K562 (cell line): ENCODE measurements at regions not wholly inside any gene's neighbourhood (a gene's known extent, or its start where the extent isn't known, plus 50 kb on each side); places are given as distances from the start of the nearest gene placed in this dataset.

Experiments used
- ATAC-seq: fragments of 200-7000 bp; cut with Tn5 transposase; 3 replicates; pipeline ENCODE4 v1.9.1; 2020; ENCODE audit warnings: moderate library complexity
- BruUV-seq: library from RNA; stranded (reverse); fragments of 400-500 nt; replicated peaks from 2 replicates; lab custom pipeline; 2021; lab: Mats Ljungman, UMichigan
- CTCF ChIA-PET: fragments of 300-600 bp; formaldehyde crosslinking; extraction: SDS; loops from one replicate; lab custom pipeline; 2021; ENCODE audit warnings: low intra/inter-chr PET ratio; lab: Yijun Ruan, JAX
- POLR2A ChIA-PET: fragments of 300-600, 350-650 bp; sonication (Branson Sonifier 250); formaldehyde crosslinking; extraction: SDS; loops from one replicate; lab custom pipeline; 2021; ENCODE audit warnings: antibody characterized with exemption, inconsistent platforms; lab: Yijun Ruan, JAX
- DNase-seq, 4 experiments: peaks; one replicate each; pipeline versions ENCODE4 v3.0.0 to v3.0.0-alpha.2; 2011 to 2018; ENCODE audit warnings: low spot score in 3 of 4, mixed read lengths in 3 of 4; ENCODE audit errors: extremely low read depth in 1 of 4
- FAIRE-seq: peaks from 2 replicates; lab custom pipeline; 2011; peaks lifted over from hg19 to GRCh38; lab: Jason Lieb, UNC
- H2AFZ ChIP-seq: 2 replicates; pipeline ENCODE4 v1.6.0; 2011; ENCODE audit warnings: low read depth, low read length, control low read depth, inconsistent platforms
- H3K27ac ChIP-seq: fragments of 200-600 bp; 3 replicates; pipeline ENCODE4 v1.8.0; 2011; ENCODE audit warnings: low read depth, mild to moderate bottlenecking, control low read depth, inconsistent platforms, low read length, moderate library complexity, mixed read lengths; ENCODE audit errors: extremely low read depth
- H3K27me3 ChIP-seq, 2 experiments: fragments of 300-600 bp in 1 of 2; 2 replicates in 1 of 2; 3 replicates in 1 of 2; pipeline versions ENCODE4 v1.6.0 to v1.8.0; 2011; ENCODE audit warnings: inconsistent platforms in 2 of 2, low read length in 2 of 2, mild to moderate bottlenecking in 1 of 2, mixed read lengths in 1 of 2, moderate library complexity in 1 of 2; ENCODE audit not compliant: control insufficient read depth in 2 of 2, insufficient read depth in 2 of 2
- H3K36me3 ChIP-seq: fragments of 300-600 bp; 3 replicates; pipeline ENCODE4 v1.8.0; 2011; ENCODE audit warnings: mild to moderate bottlenecking, low read length, inconsistent platforms; ENCODE audit not compliant: control insufficient read depth, insufficient read depth
- H3K4me1 ChIP-seq, 2 experiments: fragments of 200-600 bp in 1 of 2; replicated peaks in 1 of 2; 2 replicates in 1 of 2; 3 replicates in 1 of 2; pipeline versions ENCODE4 v1.5.1 to v1.8.0; 2011; ENCODE audit warnings: inconsistent platforms in 2 of 2, low read length in 2 of 2, mild to moderate bottlenecking in 1 of 2, mixed read lengths in 1 of 2, moderate library complexity in 1 of 2; ENCODE audit not compliant: control insufficient read depth in 2 of 2, insufficient read depth in 2 of 2
- H3K4me2 ChIP-seq: 2 replicates; pipeline ENCODE4 v1.6.1; 2011; ENCODE audit warnings: low read length, control low read depth, inconsistent platforms, mixed read lengths; ENCODE audit not compliant: insufficient read depth
- H3K4me3 ChIP-seq: fragments of 200-600 bp; sonication (generic), shearing (Covaris generic); 2 replicates; pipeline ENCODE4 v1.5.1; 2016; ENCODE audit warnings: control low read depth, inconsistent platforms
- H3K79me2 ChIP-seq: fragments of 200-600 bp; 3 replicates; pipeline ENCODE4 v1.8.0; 2011; ENCODE audit warnings: low read length, inconsistent platforms; ENCODE audit not compliant: control insufficient read depth, insufficient read depth
- H3K9ac ChIP-seq, 2 experiments: 2 replicates each; pipeline versions ENCODE4 v1.6.0 to v1.6.1; 2011; ENCODE audit warnings: low read depth in 2 of 2, low read length in 2 of 2, control low read depth in 1 of 2, inconsistent platforms in 1 of 2, mild to moderate bottlenecking in 1 of 2, mixed read lengths in 1 of 2; ENCODE audit not compliant: insufficient read depth in 1 of 2
- H3K9me1 ChIP-seq: one replicate; pipeline ENCODE4 v1.6.0; 2011; ENCODE audit warnings: inconsistent platforms, mild to moderate bottlenecking, low read length, moderate library complexity; ENCODE audit not compliant: control insufficient read depth, insufficient read depth
- H3K9me3 ChIP-seq: replicated peaks from 2 replicates; pipeline ENCODE4 v1.5.1; 2011; ENCODE audit warnings: low read depth, low read length, inconsistent platforms; ENCODE audit not compliant: control insufficient read depth, insufficient read depth
- H4K20me1 ChIP-seq: replicated peaks from 2 replicates; pipeline ENCODE4 v1.6.1; 2011; ENCODE audit warnings: low read length, inconsistent platforms, mixed read lengths; ENCODE audit not compliant: control insufficient read depth, insufficient read depth
- ATF4 ChIP-seq: fragments of 450-650 bp; formaldehyde crosslinking; IDR thresholded peaks from 2 replicates; pipeline ENCODE4 v1.4.0; 2022; ENCODE audit warnings: mild to moderate bottlenecking, moderate library complexity
- BACH1 ChIP-seq: fragments of 200-800 bp; sonication (Bioruptor generic); IDR thresholded peaks from 2 replicates; pipeline ENCODE4 v1.6.1; 2016; ENCODE audit warnings: missing genetic modification characterization, missing compliant biosample characterization
- CEBPB ChIP-seq: fragments of 450-650 bp; IDR thresholded peaks from 2 replicates; pipeline ENCODE4 v1.6.1; 2016; ENCODE audit warnings: missing genetic modification characterization, missing compliant biosample characterization
- EP400 ChIP-seq: fragments of 450-650 bp; IDR thresholded peaks from 2 replicates; pipeline ENCODE4 v1.6.1; 2017; ENCODE audit warnings: antibody characterized with exemption, mild to moderate bottlenecking, moderate library complexity
- EWSR1 ChIP-seq: fragments of 450-650 bp; IDR thresholded peaks from 2 replicates; pipeline ENCODE4 v1.6.1; 2018; ENCODE audit warnings: borderline replicate concordance, mild to moderate bottlenecking, low read depth, moderate library complexity; ENCODE audit not compliant: partially characterized antibody
- FOXA3 ChIP-seq, 2 experiments: fragments of 450-650 bp in 1 of 2; sonication (generic) in 1 of 2; formaldehyde crosslinking; IDR thresholded peaks in 1 of 2; conservative IDR thresholded peaks in 1 of 2; 2 replicates each; pipeline versions ENCODE4 v1.4.0 to v1.8.0; 2020 to 2022; ENCODE audit warnings: mild to moderate bottlenecking in 2 of 2, missing genetic modification reagents in 1 of 2
- KAT8 ChIP-seq: fragments of 450-650 bp; IDR thresholded peaks from 2 replicates; pipeline ENCODE4 v1.6.1; 2016; ENCODE audit warnings: low read depth, mild to moderate bottlenecking
- NFE2L1 ChIP-seq: fragments of 450-650 bp; IDR thresholded peaks from 2 replicates; pipeline ENCODE4 v1.6.1; 2016; ENCODE audit warnings: missing genetic modification characterization, low read depth, mild to moderate bottlenecking, missing compliant biosample characterization, moderate library complexity, borderline replicate concordance
- RERE ChIP-seq: sonication (generic); formaldehyde crosslinking; IDR thresholded peaks from 2 replicates; pipeline ENCODE4 v1.8.0; 2023; ENCODE audit warnings: missing genetic modification reagents, mild to moderate bottlenecking, borderline replicate concordance
- SOX6 ChIP-seq: fragments of 450-650 bp; IDR thresholded peaks from 2 replicates; pipeline ENCODE4 v1.6.1; 2014; ENCODE audit warnings: mild to moderate bottlenecking
- TCF3 ChIP-seq: sonication (generic); formaldehyde crosslinking; IDR thresholded peaks from 2 replicates; pipeline ENCODE4 v1.4.0; 2020; ENCODE audit warnings: mild to moderate bottlenecking, missing genetic modification reagents
- ZNF212 ChIP-seq: fragments of 450-650 bp; formaldehyde crosslinking; IDR thresholded peaks from 2 replicates; pipeline ENCODE4 v1.4.0; 2020; ENCODE audit warnings: mild to moderate bottlenecking
- ZNF280B ChIP-seq: fragments of 250-450 bp; sonication (Bioruptor Pico); IDR thresholded peaks from 2 replicates; pipeline ENCODE4 v1.5.1; 2021; ENCODE audit warnings: mild to moderate bottlenecking
- ZNF668 ChIP-seq: fragments of 250-450 bp; sonication (Bioruptor Pico); IDR thresholded peaks from 2 replicates; pipeline ENCODE4 v1.8.0; 2022; ENCODE audit warnings: mild to moderate bottlenecking, inconsistent platforms
- WGBS: fragments of 100-300 bp; shearing (Covaris generic); methylation state at CpG from one replicate; pipeline ENCODE4 v1.1.6; 2016; ENCODE audit warnings: low coverage, mixed read lengths; ENCODE audit not compliant: insufficient coverage; ENCODE audit errors: missing lambda C conversion rate; 5-methylcytosine and 5-hydroxymethylcytosine counted together
- in situ Hi-C: fragments of 300-500 bp; cut with MboI; formaldehyde crosslinking; loops from 4 replicates; pipeline ENCODE4 v1.15.0; 2018; ENCODE audit warnings: inconsistent platforms, mixed read lengths
- intact Hi-C: fragments of 100-400 bp; cut with micrococcal nuclease; formaldehyde crosslinking; loops from 2 replicates; pipeline ENCODE4 v1.14.2; 2022

GRCh38 chr1:244346972-244347618, 104.6 kb downstream of the ADSS2 start:
- no peak for ATAC-seq
- ChIA-PET CTCF (no interaction called here), POLR2A (interaction anchor here (0.6 to 1.4 kb wide), 3 partner anchors 10 to 23 kb away, joined by 3 to 5 read pairs (median 4); no protein-coding TSS in a partner anchor)
- no peaks in the 10 kb centered on the region for H4K20me1 ChIP-seq
- no peaks in the 10 kb centered on the region for H3K9me1 ChIP-seq
- no TSS peak for BruUV-seq
- H3K36me3 ChIP-seq, result no peaks in the 10 kb centered on the region
- H3K79me2 ChIP-seq, result no peaks in the 10 kb centered on the region
- H3K9ac ChIP-seq, result 0 out of 4 replicates have a peak overlapping the region, but pooled peaks of 1 of the 2 experiments have one; percentile 15
- H2AFZ ChIP-seq, result peak overlapping the region; percentile 92
- H3K4me3 ChIP-seq, result no peak overlapping the region
- in situ Hi-C loops (no loop called here), intact Hi-C loops (no loop called here)
- H3K27me3 ChIP-seq, result no peaks in the 10 kb centered on the region
- no peak for DNase-seq
- peaks cover 29 to 46% of the 10 kb centered on the region in 2 experiments for H3K4me1 ChIP-seq
- no peak for FAIRE-seq
- WGBS, result 74% methylated on average over 6 of the region's 6 CpGs
- H3K9me3 ChIP-seq, result no peaks in the 10 kb centered on the region; the same call in 1 of the 2 replicates
- peak overlapping the region; percentile 59; the same call in 1 of the 2 replicates for H3K4me2 ChIP-seq
- H3K27ac ChIP-seq, result no peak overlapping the region
- TF ChIP-seq CEBPB (tag) (no peak), RERE (CRISPR knock-in tag) (no peak), EWSR1 (no peak), ATF4 (CRISPR knock-in tag) (no peak), BACH1 (tag) (0 out of 2 replicates have a peak, but pooled peaks have one; percentile 18), ZNF212 (CRISPR knock-in tag) (no peak), ZNF668 (CRISPR knock-in tag) (0 out of 2 replicates have a peak, but pooled peaks have one; percentile 62), EP400 (no peak), KAT8 (no peak), FOXA3 (CRISPR knock-in tag; conservative IDR thresholded peaks at IDR 0.05 in 1 of 2, IDR thresholded peaks at IDR 0.05 in 1 of 2) (peak in 1 of 2 experiments; percentile 55; a peak in 1 of 4 replicates), ZNF280B (no peak), SOX6 (no peak), NFE2L1 (tag) (no peak), TCF3 (CRISPR knock-in tag) (no peak)
